HEK293 (cell line): ENCODE measurements at regions not wholly inside any gene's neighbourhood (a gene's known extent, or its start where the extent isn't known, plus 50 kb on each side); places are given as distances from the start of the nearest gene placed in this dataset.

Experiments used
- CTCF ChIP-seq: fragments of 450-650 bp; formaldehyde crosslinking; IDR thresholded peaks from 2 replicates; pipeline ENCODE4 v1.5.1; 2016; ENCODE audit warnings: missing biosample characterization, missing genetic modification characterization
- KLF16 ChIP-seq: fragments of 450-650 bp; formaldehyde crosslinking; IDR thresholded peaks from 2 replicates; pipeline ENCODE4 v1.5.1; 2017; ENCODE audit warnings: missing biosample characterization, missing genetic modification characterization
- YY1 ChIP-seq: fragments of 450-650 bp; formaldehyde crosslinking; IDR thresholded peaks from 2 replicates; pipeline ENCODE4 v1.5.1; 2018; ENCODE audit warnings: missing biosample characterization, missing genetic modification characterization
- ZNF274 ChIP-seq, 2 experiments: fragments of 200-500 bp in 1 of 2; fragments of 450-650 bp in 1 of 2; sonication (Bioruptor generic) in 1 of 2; formaldehyde crosslinking in 1 of 2; IDR thresholded peaks; 2 replicates each; pipeline versions ENCODE4 v1.5.1 to v1.6.1; 2014 to 2016; ENCODE audit warnings: borderline replicate concordance in 1 of 2, inconsistent platforms in 1 of 2, low read length in 1 of 2, missing biosample characterization in 1 of 2, missing genetic modification characterization in 1 of 2
- ZNF768 ChIP-seq: fragments of 450-650 bp; formaldehyde crosslinking; IDR thresholded peaks from 2 replicates; pipeline ENCODE4 v1.5.1; 2018; ENCODE audit warnings: missing biosample characterization, mild to moderate bottlenecking, missing genetic modification characterization

DNA sequence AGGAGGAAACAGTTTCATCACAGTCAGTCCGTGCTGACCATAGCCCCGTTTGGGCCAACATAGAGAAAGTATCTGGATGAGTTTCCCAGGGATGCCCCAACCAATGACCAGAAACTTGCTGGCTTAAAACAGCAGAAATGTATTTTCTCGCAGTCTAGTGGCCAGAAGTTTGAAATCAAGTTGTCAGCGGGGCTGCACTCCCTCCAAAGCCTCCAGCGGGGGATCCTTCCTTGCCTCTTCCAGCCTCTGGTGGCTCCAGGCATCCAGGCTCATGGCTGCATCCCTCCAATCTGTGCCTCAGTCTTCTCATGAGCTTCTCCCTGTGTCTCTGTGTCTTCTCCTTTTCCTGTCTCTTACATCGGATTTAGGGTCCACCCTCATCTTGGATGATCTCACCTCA is 89.6 kb upstream of the CTBP2 start:
- TF ChIP-seq CTCF = no peak
- no peak for TF ChIP-seq KLF16 (tag by site-specific recombination)
- no peak for TF ChIP-seq YY1
- no peak for TF ChIP-seq ZNF768
- TF ChIP-seq ZNF274 (IDR thresholded peaks at IDR 0.05; ENCODE audit: low read length) = no peak
- no peak for TF ChIP-seq ZNF274 (tag by site-specific recombination; IDR thresholded peaks at IDR 0.05; ENCODE audit: borderline replicate concordance)
